ENCODE measurements at regions not wholly inside any gene's neighbourhood (a gene's known extent, or its start where the extent isn't known, plus 50 kb on each side); places are given as distances from the start of the nearest gene placed in this dataset.

DNA sequence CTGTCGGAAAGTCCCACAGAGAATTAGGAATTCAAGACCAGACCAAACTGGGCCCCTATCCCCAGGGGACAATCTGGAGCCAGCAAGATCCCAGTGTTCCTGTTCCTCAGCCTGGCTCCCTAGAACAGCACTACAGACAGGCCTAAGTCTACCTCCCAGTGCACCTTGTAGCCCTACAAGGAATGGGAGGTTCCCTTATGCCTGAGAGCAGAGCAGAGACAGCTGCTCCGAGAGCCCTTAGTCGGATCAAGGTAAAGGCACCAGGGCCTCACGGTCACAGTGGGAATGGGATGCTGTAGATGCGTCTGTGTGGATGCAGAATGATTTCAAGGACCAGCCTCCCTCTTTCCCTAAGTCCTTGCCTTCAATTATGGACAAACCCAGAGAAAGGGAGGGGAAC is 204.5 kb upstream of the STXBP5 start:
- Histone ChIP-seq H3K79me2 (ENCODE audit: low read length) (no peaks in the 10 kb centered on the region), H3F3A (ENCODE audit: insufficient read depth, low read length) (no peaks in the 10 kb centered on the region), H3K4me1 (ENCODE audit: low read length) (no peaks in the 10 kb centered on the region), H3K9ac (ENCODE audit: low read length) (no peak overlapping the region), H3K4me2 (ENCODE audit: low read depth, low read length) (no peak overlapping the region), H3K9me3 (replicated peaks; ENCODE audit: insufficient read depth, low read length) (no peaks in the 10 kb centered on the region), H3K4me3 (ENCODE audit: low read length) (no peak overlapping the region), H2AFZ (ENCODE audit: low read length) (no peak overlapping the region), H3K36me3 (replicated peaks; ENCODE audit: insufficient read depth, low read length) (no peaks in the 10 kb centered on the region), H3K27ac (ENCODE audit: low read length) (no peak overlapping the region), H4K20me1 (ENCODE audit: insufficient read depth, low read length) (no peaks in the 10 kb centered on the region), H3K27me3 (replicated peaks; ENCODE audit: insufficient read depth, low read length) (no peaks in the 10 kb centered on the region), H3K9me2 (replicated peaks; ENCODE audit: insufficient read depth, low read length) (no peaks in the 10 kb centered on the region)
- no peak for DNase-seq
- TF ChIP-seq CTCF (IDR thresholded peaks at IDR 0.05; ENCODE audit: low read length) (no peak), EZH2phosphoT487 (IDR thresholded peaks at IDR 0.05; ENCODE audit: low read length) (no peak), EZH2 (optimal IDR thresholded peaks at IDR 0.05; ENCODE audit: low read depth, low read length) (no peak)

- H3K27me3 ChIP-seq (replicated peaks; ENCODE audit: insufficient read depth, low read length): no peaks in the 10 kb centered on the region
- H3K36me3 ChIP-seq (replicated peaks; ENCODE audit: insufficient read depth, low read length): no peaks in the 10 kb centered on the region
- H3K4me1 ChIP-seq (ENCODE audit: low read length): no peaks in the 10 kb centered on the region
- no peaks in the 10 kb centered on the region for H4K20me1 ChIP-seq (ENCODE audit: insufficient read depth, low read length)
- no peaks in the 10 kb centered on the region for H3K9me3 ChIP-seq (replicated peaks; ENCODE audit: insufficient read depth, low read length)
- no peak overlapping the region for H3K27ac ChIP-seq (ENCODE audit: low read length)
- H3K4me2 ChIP-seq (ENCODE audit: low read depth, low read length): no peak overlapping the region
- H3K9ac ChIP-seq (ENCODE audit: low read length): no peak overlapping the region
- no peak overlapping the region for H3K4me3 ChIP-seq (ENCODE audit: low read length)
- no peak overlapping the region for H2AFZ ChIP-seq (ENCODE audit: low read length)
- H3F3A ChIP-seq (ENCODE audit: insufficient read depth, low read length): no peaks in the 10 kb centered on the region
- no peaks in the 10 kb centered on the region for H3K79me2 ChIP-seq (ENCODE audit: low read length)
- DNase-seq: no peak
- no peaks in the 10 kb centered on the region for H3K9me2 ChIP-seq (replicated peaks; ENCODE audit: insufficient read depth, low read length)
- TF ChIP-seq CTCF (IDR thresholded peaks at IDR 0.05; ENCODE audit: low read length) (no peak), EZH2 (optimal IDR thresholded peaks at IDR 0.05; ENCODE audit: low read depth, low read length) (no peak), EZH2phosphoT487 (IDR thresholded peaks at IDR 0.05; ENCODE audit: low read length) (no peak)
Observed at GRCh38 chr6:147000545-147001488, 203.4 kb upstream of the STXBP5 start.

DNA sequence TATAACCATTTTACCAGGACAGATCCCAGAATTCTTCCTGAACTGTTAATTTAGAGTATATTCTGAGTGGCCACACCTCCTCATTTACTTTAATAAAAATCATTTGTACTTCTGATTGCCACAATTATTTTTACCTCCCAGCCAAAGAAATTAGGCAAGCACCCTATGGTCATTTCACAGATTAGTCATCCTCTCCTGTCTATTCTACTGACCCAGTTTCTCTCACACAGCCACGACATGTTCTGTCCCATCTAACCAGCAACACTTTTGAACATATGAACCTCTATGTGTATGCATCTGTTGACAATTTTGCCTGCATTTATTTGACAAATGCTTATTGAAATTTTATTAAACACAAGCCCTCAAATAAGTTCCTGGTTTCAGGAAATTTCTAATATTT is 202.6 kb upstream of the STXBP5 start:
- DNase-seq: no peak
- Histone ChIP-seq H2AFZ (ENCODE audit: low read length) (no peak overlapping the region), H3K4me1 (ENCODE audit: low read length) (no peaks in the 10 kb centered on the region), H3K79me2 (ENCODE audit: low read length) (no peaks in the 10 kb centered on the region), H3F3A (ENCODE audit: insufficient read depth, low read length) (no peaks in the 10 kb centered on the region), H3K9me2 (replicated peaks; ENCODE audit: insufficient read depth, low read length) (no peaks in the 10 kb centered on the region), H3K27ac (ENCODE audit: low read length) (no peak overlapping the region), H3K27me3 (replicated peaks; ENCODE audit: insufficient read depth, low read length) (no peaks in the 10 kb centered on the region), H3K4me3 (ENCODE audit: low read length) (no peak overlapping the region), H3K36me3 (replicated peaks; ENCODE audit: insufficient read depth, low read length) (no peaks in the 10 kb centered on the region), H4K20me1 (ENCODE audit: insufficient read depth, low read length) (no peaks in the 10 kb centered on the region), H3K4me2 (ENCODE audit: low read depth, low read length) (no peak overlapping the region), H3K9ac (ENCODE audit: low read length) (no peak overlapping the region), H3K9me3 (replicated peaks; ENCODE audit: insufficient read depth, low read length) (no peaks in the 10 kb centered on the region)
- no peak for TF ChIP-seq EZH2phosphoT487 (IDR thresholded peaks at IDR 0.05; ENCODE audit: low read length)
- TF ChIP-seq EZH2 (optimal IDR thresholded peaks at IDR 0.05; ENCODE audit: low read depth, low read length): no peak
- TF ChIP-seq CTCF (IDR thresholded peaks at IDR 0.05; ENCODE audit: low read length): no peak

Data from MM.1S (cell line).